ENCODE measurements at regions not wholly inside any gene's neighbourhood (a gene's known extent, or its start where the extent isn't known, plus 50 kb on each side); places are given as distances from the start of the nearest gene placed in this dataset.

- no peak for TF ChIP-seq CTCF (conservative IDR thresholded peaks at IDR 0.05; ENCODE audit: control insufficient read depth, insufficient read depth, low read depth, low read length)
- H3K4me3 ChIP-seq (ENCODE audit: control insufficient read depth, low read depth, low read length), result no peak overlapping the region
- DNase-seq (ENCODE audit: low read depth), result no peak
Measured at GRCh38 chr7:14065286-14065685, 75.8 kb upstream of the ETV1 start.

DNA sequence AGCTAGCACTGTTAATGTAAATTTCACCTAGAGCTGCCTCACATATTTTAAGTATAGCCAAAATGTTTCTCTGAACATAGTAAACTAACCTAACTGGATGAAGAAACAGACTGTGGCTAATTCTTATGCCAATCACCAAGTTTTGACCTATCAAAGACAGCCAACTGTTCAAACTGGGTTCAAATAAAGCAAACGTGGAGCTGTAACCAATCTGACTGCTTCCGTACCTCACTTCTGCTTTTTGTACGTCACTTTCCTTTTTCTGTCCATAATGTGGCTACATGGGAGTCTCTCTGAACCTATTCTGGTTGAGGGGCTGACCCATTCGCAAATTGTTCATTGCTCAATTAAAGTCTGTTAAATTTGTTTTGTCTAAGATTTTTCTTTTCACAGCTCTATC, 66.3 kb upstream of the ETV1 start:
- H3K4me3 ChIP-seq (ENCODE audit: control insufficient read depth, low read depth, low read length), result no peak overlapping the region
- TF ChIP-seq CTCF (conservative IDR thresholded peaks at IDR 0.05; ENCODE audit: control insufficient read depth, insufficient read depth, low read depth, low read length), result no peak
- DNase-seq (ENCODE audit: low read depth), result no peak

GRCh38 chr7:14054125-14054524, 64.7 kb upstream of the ETV1 start:
- TF ChIP-seq CTCF (conservative IDR thresholded peaks at IDR 0.05; ENCODE audit: control insufficient read depth, insufficient read depth, low read depth, low read length), result no peak
- no peak overlapping the region for H3K4me3 ChIP-seq (ENCODE audit: control insufficient read depth, low read depth, low read length)
- DNase-seq (ENCODE audit: low read depth), result no peak

GRCh38 chr7:14048889-14049288, 59.4 kb upstream of the ETV1 start:
- H3K4me3 ChIP-seq (ENCODE audit: control insufficient read depth, low read depth, low read length), result no peak overlapping the region
- TF ChIP-seq CTCF (conservative IDR thresholded peaks at IDR 0.05; ENCODE audit: control insufficient read depth, insufficient read depth, low read depth, low read length), result no peak
- peak; percentile 3 for DNase-seq (ENCODE audit: low read depth)

GRCh38 chr7:14047709-14048399, 58.4 kb upstream of the ETV1 start:
- DNase-seq (ENCODE audit: low read depth), result no peak
- H3K4me3 ChIP-seq (ENCODE audit: control insufficient read depth, low read depth, low read length), result no peak overlapping the region
- no peak for TF ChIP-seq CTCF (conservative IDR thresholded peaks at IDR 0.05; ENCODE audit: control insufficient read depth, insufficient read depth, low read depth, low read length)

GRCh38 chr7:14045651-14046050, 56.2 kb upstream of the ETV1 start:
- TF ChIP-seq CTCF (conservative IDR thresholded peaks at IDR 0.05; ENCODE audit: control insufficient read depth, insufficient read depth, low read depth, low read length), result no peak
- no peak overlapping the region for H3K4me3 ChIP-seq (ENCODE audit: control insufficient read depth, low read depth, low read length)

DNA sequence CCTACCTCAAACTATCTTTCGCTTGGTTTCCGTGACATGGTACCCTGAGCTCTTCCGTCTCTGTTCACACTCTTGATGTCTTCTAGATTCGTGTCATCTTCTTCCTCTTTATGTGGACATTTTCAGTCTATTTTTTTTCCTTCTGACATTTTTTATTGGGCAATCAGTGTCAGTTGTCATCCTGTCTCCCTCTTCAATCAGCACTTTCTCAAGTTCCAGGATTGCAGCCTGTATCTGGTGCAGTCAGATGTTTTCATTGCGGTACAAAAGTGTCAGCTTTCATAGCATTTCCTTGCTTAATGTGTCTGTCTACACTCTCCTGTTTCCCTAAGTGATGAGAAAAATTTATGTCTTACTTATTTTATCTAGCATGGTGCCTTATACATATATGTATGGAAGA, 51.1 kb upstream of the ETV1 start:
- no peak for TF ChIP-seq CTCF (conservative IDR thresholded peaks at IDR 0.05; ENCODE audit: control insufficient read depth, insufficient read depth, low read depth, low read length)
- H3K4me3 ChIP-seq (ENCODE audit: control insufficient read depth, low read depth, low read length), result no peak overlapping the region
- no peak for DNase-seq (ENCODE audit: low read depth)

More at GRCh38 chr7:14045651-14046050, 56.2 kb upstream of the ETV1 start:
- no peak for DNase-seq (ENCODE audit: low read depth)

Measured in fibroblast of mammary gland (primary cell).